Activated CD8-positive, alpha-beta memory T cell treated with anti-CD3 and anti-CD28 coated beads for 4 hours (primary cell): ENCODE measurements at regions not wholly inside any gene's neighbourhood (a gene's known extent, or its start where the extent isn't known, plus 50 kb on each side); places are given as distances from the start of the nearest gene placed in this dataset.
"Not testable (repeated sequence)": the region's sequence is repeated elsewhere in the genome, so short reads cannot be mapped to it uniquely, and the experiment has no call there.

Source experiments
- DNase-seq, 2 donors: peaks; one replicate each; pipeline ENCODE4 v3.0.0-alpha.2; 2020; ENCODE audit warnings: low read depth in 2 of 2

GRCh38 chr5:34329201-34329600, 286.2 kb upstream of the C1QTNF3 start:
- not testable (repeated sequence) for DNase-seq

GRCh38 chr5:34329611-34330108, 286.6 kb upstream of the C1QTNF3 start:
- DNase-seq, result not testable (repeated sequence)

GRCh38 chr5:34331928-34332454, 289.0 kb upstream of the C1QTNF3 start:
- DNase-seq, result not testable (repeated sequence)

- DNase-seq, result not testable (repeated sequence)
These were observed 296.5 kb upstream of the C1QTNF3 start for GRCh38 chr5:34339408-34340001.

GRCh38 chr5:34354440-34354839, 301.7 kb upstream of the RAI14 start:
- not testable (repeated sequence) for DNase-seq

- DNase-seq, result not testable (repeated sequence)
These were observed 284.7 kb upstream of the RAI14 start for GRCh38 chr5:34371417-34371816.

- DNase-seq, result not testable (repeated sequence)
These were observed 284.3 kb upstream of the RAI14 start for GRCh38 chr5:34371817-34372216.

GRCh38 chr5:34372739-34373138, 283.4 kb upstream of the RAI14 start:
- DNase-seq, result not testable (repeated sequence)

GRCh38 chr5:34377651-34378050, 278.5 kb upstream of the RAI14 start:
- DNase-seq, result not testable (repeated sequence)

GRCh38 chr5:34378498-34378897, 277.6 kb upstream of the RAI14 start:
- DNase-seq, result not testable (repeated sequence)

- not testable (repeated sequence) for DNase-seq
These were observed 267.4 kb upstream of the RAI14 start for GRCh38 chr5:34388754-34389153.

- no peak for DNase-seq
These were observed 246.8 kb upstream of the RAI14 start for GRCh38 chr5:34409373-34409772.

- no peak for DNase-seq
These were observed 245.6 kb upstream of the RAI14 start for GRCh38 chr5:34410411-34411139.

GRCh38 chr5:34411470-34412346, 244.4 kb upstream of the RAI14 start:
- DNase-seq, result no peak

GRCh38 chr5:34412736-34413135, 243.4 kb upstream of the RAI14 start:
- no peak for DNase-seq

GRCh38 chr5:34415559-34416198, 240.4 kb upstream of the RAI14 start:
- DNase-seq, result no peak

GRCh38 chr5:34416501-34417008, 239.6 kb upstream of the RAI14 start:
- DNase-seq, result no peak

- DNase-seq, result not testable (repeated sequence)
These were observed 235.9 kb upstream of the RAI14 start for GRCh38 chr5:34420191-34420590.

- no peak for DNase-seq
These were observed 219.2 kb upstream of the RAI14 start for GRCh38 chr5:34436761-34437501.

- DNase-seq, result no peak
These were observed 216.5 kb upstream of the RAI14 start for GRCh38 chr5:34439601-34440000.
